ENCODE measurements at regions not wholly inside any gene's neighbourhood (a gene's known extent, or its start where the extent isn't known, plus 50 kb on each side); places are given as distances from the start of the nearest gene placed in this dataset.

DNA sequence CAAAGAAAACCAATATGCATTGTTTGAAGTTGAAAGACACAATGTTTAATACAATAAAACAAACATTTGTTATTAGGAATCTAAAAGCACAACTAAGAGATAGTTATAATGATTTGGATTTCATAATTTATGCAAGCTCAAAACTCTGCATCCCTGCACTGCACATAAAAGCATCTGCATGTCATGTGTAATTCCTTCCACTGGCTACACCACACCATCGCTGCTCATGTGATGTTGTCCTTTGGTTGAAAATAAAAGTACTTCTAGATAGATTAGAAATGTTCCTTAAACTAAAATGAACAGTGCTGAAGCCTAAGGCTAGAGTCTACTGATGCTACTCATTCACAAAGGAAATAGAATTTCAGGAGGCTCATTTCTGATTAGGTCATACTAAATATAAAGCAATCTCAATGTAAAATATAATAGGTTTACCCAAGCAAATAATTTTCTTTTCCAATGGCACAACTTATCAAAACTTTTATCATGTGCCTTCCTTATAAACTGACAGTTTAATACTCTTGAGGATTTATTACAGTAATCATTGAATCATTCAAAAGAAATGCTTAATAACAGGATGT is 130.8 kb upstream of the DKK2 start:
- H3K27ac ChIP-seq (ENCODE audit: low read length): no peak overlapping the region
- TF ChIP-seq POLR2AphosphoS5 (IDR thresholded peaks at IDR 0.05) (no peak), SMC3 (conservative IDR thresholded peaks at IDR 0.05; ENCODE audit: poor library complexity) (no peak), EP300 (conservative IDR thresholded peaks at IDR 0.05; ENCODE audit: poor library complexity, severe bottlenecking) (no peak), RAD21 (conservative IDR thresholded peaks at IDR 0.05) (no peak), MXI1 (conservative IDR thresholded peaks at IDR 0.05; ENCODE audit: poor library complexity, severe bottlenecking) (no peak), EZH2 (IDR thresholded peaks at IDR 0.05; ENCODE audit: borderline replicate concordance, insufficient read depth, low read length, poor library complexity, severe bottlenecking) (no peak), TAF1 (IDR thresholded peaks at IDR 0.05; ENCODE audit: low read depth) (no peak)
- TF ChIP-seq, protein P1, sequence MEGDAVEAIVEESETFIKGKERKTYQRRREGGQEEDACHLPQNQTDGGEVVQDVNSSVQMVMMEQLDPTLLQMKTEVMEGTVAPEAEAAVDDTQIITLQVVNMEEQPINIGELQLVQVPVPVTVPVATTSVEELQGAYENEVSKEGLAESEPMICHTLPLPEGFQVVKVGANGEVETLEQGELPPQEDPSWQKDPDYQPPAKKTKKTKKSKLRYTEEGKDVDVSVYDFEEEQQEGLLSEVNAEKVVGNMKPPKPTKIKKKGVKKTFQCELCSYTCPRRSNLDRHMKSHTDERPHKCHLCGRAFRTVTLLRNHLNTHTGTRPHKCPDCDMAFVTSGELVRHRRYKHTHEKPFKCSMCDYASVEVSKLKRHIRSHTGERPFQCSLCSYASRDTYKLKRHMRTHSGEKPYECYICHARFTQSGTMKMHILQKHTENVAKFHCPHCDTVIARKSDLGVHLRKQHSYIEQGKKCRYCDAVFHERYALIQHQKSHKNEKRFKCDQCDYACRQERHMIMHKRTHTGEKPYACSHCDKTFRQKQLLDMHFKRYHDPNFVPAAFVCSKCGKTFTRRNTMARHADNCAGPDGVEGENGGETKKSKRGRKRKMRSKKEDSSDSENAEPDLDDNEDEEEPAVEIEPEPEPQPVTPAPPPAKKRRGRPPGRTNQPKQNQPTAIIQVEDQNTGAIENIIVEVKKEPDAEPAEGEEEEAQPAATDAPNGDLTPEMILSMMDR (IDR thresholded peaks at IDR 0.05; ENCODE audit: poor library complexity, severe bottlenecking): no peak
- TF ChIP-seq, protein P2, sequence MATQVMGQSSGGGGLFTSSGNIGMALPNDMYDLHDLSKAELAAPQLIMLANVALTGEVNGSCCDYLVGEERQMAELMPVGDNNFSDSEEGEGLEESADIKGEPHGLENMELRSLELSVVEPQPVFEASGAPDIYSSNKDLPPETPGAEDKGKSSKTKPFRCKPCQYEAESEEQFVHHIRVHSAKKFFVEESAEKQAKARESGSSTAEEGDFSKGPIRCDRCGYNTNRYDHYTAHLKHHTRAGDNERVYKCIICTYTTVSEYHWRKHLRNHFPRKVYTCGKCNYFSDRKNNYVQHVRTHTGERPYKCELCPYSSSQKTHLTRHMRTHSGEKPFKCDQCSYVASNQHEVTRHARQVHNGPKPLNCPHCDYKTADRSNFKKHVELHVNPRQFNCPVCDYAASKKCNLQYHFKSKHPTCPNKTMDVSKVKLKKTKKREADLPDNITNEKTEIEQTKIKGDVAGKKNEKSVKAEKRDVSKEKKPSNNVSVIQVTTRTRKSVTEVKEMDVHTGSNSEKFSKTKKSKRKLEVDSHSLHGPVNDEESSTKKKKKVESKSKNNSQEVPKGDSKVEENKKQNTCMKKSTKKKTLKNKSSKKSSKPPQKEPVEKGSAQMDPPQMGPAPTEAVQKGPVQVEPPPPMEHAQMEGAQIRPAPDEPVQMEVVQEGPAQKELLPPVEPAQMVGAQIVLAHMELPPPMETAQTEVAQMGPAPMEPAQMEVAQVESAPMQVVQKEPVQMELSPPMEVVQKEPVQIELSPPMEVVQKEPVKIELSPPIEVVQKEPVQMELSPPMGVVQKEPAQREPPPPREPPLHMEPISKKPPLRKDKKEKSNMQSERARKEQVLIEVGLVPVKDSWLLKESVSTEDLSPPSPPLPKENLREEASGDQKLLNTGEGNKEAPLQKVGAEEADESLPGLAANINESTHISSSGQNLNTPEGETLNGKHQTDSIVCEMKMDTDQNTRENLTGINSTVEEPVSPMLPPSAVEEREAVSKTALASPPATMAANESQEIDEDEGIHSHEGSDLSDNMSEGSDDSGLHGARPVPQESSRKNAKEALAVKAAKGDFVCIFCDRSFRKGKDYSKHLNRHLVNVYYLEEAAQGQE (IDR thresholded peaks at IDR 0.05; ENCODE audit: borderline replicate concordance): no peak
- no peak overlapping the region for H3K4me2 ChIP-seq (ENCODE audit: low read length)

DNA sequence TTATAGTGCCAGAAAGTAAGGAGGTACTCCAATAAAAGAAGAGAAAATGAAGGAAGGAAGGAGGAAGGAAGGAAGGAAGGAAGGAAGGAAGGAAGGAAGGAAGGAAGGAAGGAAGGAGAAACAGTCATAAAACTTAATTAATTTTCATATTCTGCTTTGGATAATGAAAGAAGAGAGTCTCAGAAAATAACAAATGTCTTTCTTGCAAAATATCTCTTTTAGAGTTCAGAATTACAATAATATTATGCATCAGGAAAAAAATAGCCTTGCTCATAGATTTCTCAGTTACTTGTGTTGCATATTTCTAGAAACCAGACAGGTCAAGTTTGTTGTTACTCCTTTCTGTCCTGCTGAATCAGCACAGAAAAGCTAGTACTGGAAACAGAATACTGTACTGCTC is 130.1 kb upstream of the DKK2 start:
- no peak overlapping the region for H3K4me3 ChIP-seq (ENCODE audit: low read length)
- H3K79me2 ChIP-seq (replicated peaks; ENCODE audit: insufficient read depth, low read length): no peaks in the 10 kb centered on the region
- H3K4me2 ChIP-seq (ENCODE audit: low read length): no peak overlapping the region
- TF ChIP-seq EZH2 (IDR thresholded peaks at IDR 0.05; ENCODE audit: borderline replicate concordance, insufficient read depth, low read length, poor library complexity, severe bottlenecking) (no peak), RAD21 (conservative IDR thresholded peaks at IDR 0.05) (no peak), EP300 (conservative IDR thresholded peaks at IDR 0.05; ENCODE audit: poor library complexity, severe bottlenecking) (no peak), MXI1 (conservative IDR thresholded peaks at IDR 0.05; ENCODE audit: poor library complexity, severe bottlenecking) (no peak), POLR2AphosphoS5 (IDR thresholded peaks at IDR 0.05) (no peak), SMC3 (conservative IDR thresholded peaks at IDR 0.05; ENCODE audit: poor library complexity) (no peak), TAF1 (IDR thresholded peaks at IDR 0.05; ENCODE audit: low read depth) (no peak)
- TF ChIP-seq, protein P2 (IDR thresholded peaks at IDR 0.05; ENCODE audit: borderline replicate concordance): no peak
- TF ChIP-seq, protein P1 (IDR thresholded peaks at IDR 0.05; ENCODE audit: poor library complexity, severe bottlenecking): no peak
- no peak overlapping the region for H3K9ac ChIP-seq (ENCODE audit: low read length)
- H3K9me2 ChIP-seq (ENCODE audit: insufficient read depth, low read length): no peaks in the 10 kb centered on the region
- H4K20me1 ChIP-seq (ENCODE audit: insufficient read depth): no peaks in the 10 kb centered on the region
- H3K27me3 ChIP-seq (ENCODE audit: insufficient read depth, low read depth, low read length): no peaks in the 10 kb centered on the region
- peaks cover 3% of the 10 kb centered on the region for H3K9me3 ChIP-seq (ENCODE audit: low read length)
- H3K36me3 ChIP-seq (ENCODE audit: insufficient read depth, low read length): no peaks in the 10 kb centered on the region
- H2AFZ ChIP-seq (ENCODE audit: low read depth, low read length): no peak overlapping the region
- H3F3A ChIP-seq (ENCODE audit: insufficient read depth, low read length, poor library complexity, severe bottlenecking): no peaks in the 10 kb centered on the region
- H3K27ac ChIP-seq (ENCODE audit: low read length): no peak overlapping the region

More for the DNA sequence above, 130.8 kb upstream of the DKK2 start:
- Histone ChIP-seq H3K9me3 (ENCODE audit: low read length) (peaks cover 3% of the 10 kb centered on the region), H3K4me3 (ENCODE audit: low read length) (no peak overlapping the region), H2AFZ (ENCODE audit: low read depth, low read length) (no peak overlapping the region), H3F3A (ENCODE audit: insufficient read depth, low read length, poor library complexity, severe bottlenecking) (no peaks in the 10 kb centered on the region), H3K27me3 (ENCODE audit: insufficient read depth, low read depth, low read length) (no peaks in the 10 kb centered on the region), H4K20me1 (ENCODE audit: insufficient read depth) (no peaks in the 10 kb centered on the region), H3K79me2 (replicated peaks; ENCODE audit: insufficient read depth, low read length) (no peaks in the 10 kb centered on the region), H3K9me2 (ENCODE audit: insufficient read depth, low read length) (no peaks in the 10 kb centered on the region), H3K36me3 (ENCODE audit: insufficient read depth, low read length) (no peaks in the 10 kb centered on the region), H3K9ac (ENCODE audit: low read length) (no peak overlapping the region)

All from neural cell (in vitro differentiated cells).